ENCODE measurements at regions not wholly inside any gene's neighbourhood (a gene's known extent, or its start where the extent isn't known, plus 50 kb on each side); places are given as distances from the start of the nearest gene placed in this dataset.
"Not testable (repeated sequence)": the region's sequence is repeated elsewhere in the genome, so short reads cannot be mapped to it uniquely, and the experiment has no call there.

DNA sequence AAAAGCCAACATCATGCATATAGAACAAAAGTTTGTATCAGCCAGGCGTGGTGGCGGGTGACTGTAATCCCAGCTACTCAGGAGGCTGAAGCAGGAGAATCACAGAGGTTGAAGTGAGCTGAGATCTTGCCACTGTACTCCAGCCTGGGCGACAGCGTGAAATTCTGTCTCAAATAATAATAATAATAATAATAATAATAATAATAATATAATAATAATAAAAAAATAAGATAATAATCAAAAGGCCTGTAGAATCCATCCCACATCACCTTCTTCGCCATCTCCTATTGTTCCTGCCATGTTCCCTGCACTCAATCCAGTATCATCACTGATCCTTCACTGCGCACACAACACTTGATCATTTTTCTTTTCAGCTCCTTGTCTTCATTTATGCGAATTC, 619.3 kb upstream of the ADARB2 start:
- DNase-seq (ENCODE audit: low read depth in 2 of 2) = no peak

DNA sequence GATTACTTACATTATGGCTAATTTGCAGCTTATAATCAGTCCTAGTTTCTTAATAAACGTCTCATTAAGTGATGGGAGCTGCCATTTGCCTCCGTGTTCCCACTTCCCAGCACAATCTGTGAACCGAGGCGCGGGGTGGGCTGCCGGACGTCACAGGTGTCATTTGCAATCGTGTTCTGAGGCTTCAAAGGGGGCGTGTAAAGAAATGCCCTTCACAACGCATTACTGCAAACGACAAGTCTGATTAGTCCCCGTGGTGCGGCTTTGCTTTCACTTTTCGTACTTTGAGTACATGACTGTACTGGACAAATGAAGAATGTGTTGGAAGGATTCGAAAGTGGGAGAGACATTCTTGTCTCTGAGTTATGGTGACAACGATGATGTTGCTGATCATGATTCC, 614.2 kb upstream of the ADARB2 start:
- DNase-seq (ENCODE audit: low read depth in 2 of 2) = no peak

DNA sequence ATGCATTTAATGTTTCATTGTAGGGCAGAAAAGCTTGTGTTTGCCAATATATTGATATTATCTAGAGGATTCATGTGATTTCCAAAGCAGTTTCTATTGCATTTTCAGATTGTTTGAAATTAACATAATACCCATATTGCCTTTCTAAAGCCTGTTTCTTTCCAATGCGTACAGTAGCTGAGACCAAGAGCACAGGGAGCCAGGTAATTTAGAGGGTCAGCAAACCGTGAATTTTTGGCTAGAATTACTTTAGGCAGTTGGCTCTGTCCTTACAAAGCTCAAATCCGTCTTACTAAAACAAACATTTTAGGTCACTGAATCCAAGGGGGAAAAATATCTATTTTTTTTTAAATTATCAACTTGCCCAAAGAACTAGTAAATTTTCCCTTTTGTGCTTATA, 604.9 kb upstream of the ADARB2 start:
- no peak for DNase-seq (ENCODE audit: low read depth in 2 of 2)

DNA sequence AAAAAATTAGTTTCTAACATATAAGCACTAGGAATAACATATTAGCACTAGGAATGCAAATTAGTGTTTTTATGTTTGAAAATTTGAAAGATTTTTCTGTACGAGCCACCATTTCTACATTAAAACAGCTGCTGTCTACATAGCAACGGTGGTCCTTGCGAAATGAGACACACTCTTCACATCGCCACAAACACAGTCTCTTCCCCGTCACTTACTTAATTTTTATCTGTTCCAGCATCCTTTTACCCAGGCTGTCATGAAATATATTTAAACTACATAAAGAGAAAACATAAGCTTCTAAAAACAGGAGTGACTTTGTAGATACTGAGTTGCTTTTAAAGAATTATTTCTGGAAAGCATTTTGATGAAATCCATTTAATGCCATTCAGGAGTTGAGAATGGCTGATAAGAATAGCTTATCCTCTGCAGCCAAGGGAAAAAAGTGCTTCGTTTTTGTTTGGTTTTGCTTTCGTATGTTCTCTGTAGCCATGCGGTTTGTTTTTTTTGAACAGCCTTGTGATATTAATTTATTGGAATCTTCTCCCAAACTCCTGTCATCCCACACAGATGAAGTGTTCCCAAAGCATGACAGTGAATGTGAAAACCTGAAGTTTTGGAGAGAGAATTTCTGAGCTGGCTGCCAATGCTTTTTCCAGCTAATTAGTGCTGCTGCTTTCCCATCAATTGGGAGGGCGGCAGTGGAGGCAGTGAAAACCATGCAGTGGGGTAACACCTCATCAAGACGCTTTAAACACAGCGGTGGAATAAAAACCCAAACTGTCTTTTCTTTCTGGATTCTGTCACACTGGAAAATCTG, 603.7 kb upstream of the ADARB2 start:
- no peak for DNase-seq (ENCODE audit: low read depth in 2 of 2)

DNA sequence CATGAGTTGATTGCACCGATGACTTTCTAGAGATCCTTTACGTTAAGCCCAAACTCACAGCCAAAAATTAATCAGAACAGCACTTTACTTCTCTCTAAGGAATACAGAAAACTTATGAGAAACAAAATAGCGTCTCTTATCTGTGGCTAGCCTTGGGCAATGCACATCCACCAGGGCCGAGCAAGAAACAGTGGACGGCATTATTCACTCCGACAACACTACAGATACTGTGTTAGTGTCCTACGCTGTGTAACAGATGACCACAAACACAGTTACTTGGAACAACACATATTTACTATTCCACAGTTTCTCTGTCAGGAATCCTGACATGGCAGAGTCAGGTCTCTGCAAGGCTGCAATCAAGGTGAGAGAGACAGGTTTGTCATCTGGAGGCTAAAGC, 598.3 kb upstream of the ADARB2 start:
- no peak for DNase-seq (ENCODE audit: low read depth in 2 of 2)

DNA sequence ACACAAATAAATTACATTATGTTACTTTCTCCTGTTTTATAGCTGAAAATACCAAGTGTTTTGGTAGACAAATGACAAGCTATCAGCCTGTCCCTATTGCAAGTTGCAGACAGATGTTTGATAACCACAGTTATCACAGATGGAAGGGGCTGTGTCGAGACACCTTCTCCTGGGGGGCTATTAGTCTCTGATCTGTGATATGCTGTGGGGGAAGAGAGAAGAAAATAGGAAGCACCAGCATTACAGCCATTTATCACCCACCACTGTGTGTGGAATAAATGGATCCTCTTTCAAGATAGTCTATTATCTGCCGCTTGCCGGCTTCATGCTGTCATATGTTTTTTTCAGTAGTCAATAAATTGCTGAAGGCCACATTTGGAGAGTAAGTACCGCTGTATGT, 597.2 kb upstream of the ADARB2 start:
- no peak for DNase-seq (ENCODE audit: low read depth in 2 of 2)

DNA sequence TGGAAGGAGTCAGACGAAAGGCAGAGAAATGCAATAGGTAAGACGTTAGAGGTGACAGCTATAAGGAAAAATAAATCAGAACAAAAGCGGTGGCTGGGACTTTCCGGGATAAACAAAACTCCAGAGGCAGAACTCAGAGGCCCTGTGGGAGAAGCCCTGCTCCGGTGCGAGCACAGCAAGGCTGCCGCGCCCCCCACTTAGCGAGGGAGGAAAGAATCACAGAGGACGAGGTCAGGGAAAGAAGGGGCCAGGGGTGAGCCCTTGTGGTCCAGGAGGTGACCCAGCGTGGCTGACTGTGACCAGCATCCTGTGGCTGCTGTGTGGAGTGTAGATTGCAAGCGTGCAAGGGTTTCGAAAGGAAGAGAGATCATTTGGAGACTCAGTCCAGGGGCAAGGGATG, 591.8 kb upstream of the ADARB2 start:
- DNase-seq (ENCODE audit: low read depth in 2 of 2) = no peak

DNA sequence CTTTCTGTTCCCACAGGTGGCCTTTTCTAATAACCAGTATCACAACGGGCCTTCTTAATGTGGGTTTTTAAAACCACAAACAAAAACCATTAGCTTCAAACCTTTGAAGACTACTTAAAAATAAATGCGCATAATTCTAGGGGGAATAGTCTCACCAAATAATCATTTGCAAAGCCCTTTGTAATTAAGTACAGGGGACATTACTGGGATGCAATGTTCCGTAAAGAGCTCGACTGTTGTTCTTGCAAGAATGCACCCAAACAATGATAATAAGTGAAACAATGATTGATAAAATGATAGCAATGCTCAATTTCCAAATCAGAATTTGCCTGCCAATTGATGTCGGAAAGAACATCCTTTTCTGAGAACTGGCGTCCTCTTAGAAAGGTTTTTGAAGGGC, 589.1 kb upstream of the ADARB2 start:
- no peak for DNase-seq (ENCODE audit: low read depth in 2 of 2)

DNA sequence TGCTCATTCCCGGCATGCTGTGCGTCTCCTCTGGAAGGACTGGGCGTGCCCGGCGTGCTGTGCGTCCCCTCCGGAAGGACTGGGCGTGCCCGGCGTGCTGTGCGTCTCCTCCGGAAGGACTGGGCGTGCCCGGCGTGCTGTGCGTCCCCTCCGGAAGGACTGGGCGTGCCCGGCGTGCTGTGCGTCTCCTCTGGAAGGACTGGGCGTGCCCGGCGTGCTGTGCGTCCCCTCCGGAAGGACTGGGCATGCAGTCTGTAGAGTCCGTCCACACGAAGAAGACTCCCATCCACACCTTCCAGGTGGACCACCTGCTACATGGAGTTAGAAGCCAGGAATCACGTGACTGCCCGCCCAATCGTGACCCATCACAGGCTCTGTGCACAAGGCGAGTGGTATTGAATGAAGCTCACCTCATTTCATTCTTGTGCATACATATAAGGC, 577.7 kb upstream of the ADARB2 start:
- DNase-seq (ENCODE audit: low read depth in 2 of 2) = not testable (repeated sequence)

DNA sequence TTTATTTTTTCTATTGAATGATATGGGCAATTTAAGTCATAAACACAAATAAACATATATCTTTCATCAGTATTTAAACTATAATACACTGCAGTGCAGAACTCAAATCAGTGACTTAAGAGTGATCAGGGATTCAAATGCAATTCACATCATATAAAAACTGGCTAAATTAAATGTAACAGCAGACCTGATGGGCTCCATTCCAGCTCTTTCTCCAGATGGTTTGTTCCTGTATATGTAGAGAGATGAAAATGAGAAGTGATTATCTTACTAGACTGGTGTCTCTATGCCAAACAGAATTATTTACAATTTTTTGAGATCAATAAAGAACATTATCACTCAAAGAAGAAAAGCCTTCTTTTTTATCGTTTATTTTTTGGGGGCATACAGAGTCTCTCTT, 568.8 kb upstream of the ADARB2 start:
- no peak for DNase-seq (ENCODE audit: low read depth in 2 of 2)

DNA sequence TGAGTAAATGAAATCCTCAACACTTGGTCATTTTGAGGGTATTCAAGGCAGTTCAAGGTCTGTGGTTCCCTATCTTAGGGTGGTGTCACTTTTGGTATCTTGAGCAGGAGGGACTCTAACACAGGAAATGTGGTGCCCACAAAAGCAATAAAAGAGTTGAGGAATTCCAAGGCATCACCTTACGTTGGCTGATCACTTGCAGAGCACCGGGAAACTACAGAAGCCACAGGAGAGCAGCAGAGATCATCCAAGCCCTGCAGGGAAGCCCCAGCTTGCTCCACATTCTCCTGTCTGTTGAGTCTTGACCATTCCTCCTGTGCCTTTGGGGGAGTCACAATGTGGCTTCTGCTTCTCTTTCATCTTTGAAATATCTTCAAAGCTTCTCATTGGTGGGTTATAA, 565.8 kb upstream of the ADARB2 start:
- DNase-seq (ENCODE audit: low read depth in 2 of 2) = no peak

DNA sequence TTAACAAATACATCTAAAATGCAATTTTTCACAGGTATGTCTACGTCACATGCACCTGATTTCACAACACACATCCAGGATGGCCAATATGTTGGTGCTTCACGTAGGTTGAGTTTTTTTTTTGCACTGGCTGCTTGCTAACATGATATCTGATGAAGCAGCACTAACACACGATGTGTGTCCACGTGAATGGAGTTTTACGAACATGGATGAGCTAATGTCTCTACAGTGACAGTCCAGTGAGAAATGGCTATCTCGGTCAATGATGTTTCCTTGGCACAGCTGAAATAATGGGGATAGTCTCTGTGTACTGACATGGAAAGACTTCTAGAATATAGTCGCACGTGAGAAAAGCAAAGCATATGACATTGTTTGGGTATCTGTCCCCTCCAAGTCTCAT, 563.9 kb upstream of the ADARB2 start:
- no peak for DNase-seq (ENCODE audit: low read depth in 2 of 2)

DNA sequence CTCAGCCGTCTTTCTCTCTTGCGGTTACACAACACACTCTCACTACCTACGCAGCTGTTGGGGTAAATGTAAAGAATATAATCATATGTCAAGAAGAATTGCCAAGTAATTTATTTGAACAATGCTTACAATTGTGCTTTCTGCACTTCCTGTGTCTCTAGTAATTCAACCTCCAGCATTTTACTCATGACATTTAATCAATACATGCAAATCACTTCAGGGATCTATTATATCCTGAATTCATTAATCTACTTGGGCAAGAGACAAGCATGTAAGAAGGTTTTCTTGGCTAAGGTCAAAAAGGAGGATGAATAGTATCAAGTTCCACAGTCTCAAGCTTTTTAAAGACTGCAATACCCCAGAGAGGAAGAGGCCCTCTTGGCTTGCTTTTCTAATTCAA, 562.9 kb upstream of the ADARB2 start:
- no peak for DNase-seq (ENCODE audit: low read depth in 2 of 2)

DNA sequence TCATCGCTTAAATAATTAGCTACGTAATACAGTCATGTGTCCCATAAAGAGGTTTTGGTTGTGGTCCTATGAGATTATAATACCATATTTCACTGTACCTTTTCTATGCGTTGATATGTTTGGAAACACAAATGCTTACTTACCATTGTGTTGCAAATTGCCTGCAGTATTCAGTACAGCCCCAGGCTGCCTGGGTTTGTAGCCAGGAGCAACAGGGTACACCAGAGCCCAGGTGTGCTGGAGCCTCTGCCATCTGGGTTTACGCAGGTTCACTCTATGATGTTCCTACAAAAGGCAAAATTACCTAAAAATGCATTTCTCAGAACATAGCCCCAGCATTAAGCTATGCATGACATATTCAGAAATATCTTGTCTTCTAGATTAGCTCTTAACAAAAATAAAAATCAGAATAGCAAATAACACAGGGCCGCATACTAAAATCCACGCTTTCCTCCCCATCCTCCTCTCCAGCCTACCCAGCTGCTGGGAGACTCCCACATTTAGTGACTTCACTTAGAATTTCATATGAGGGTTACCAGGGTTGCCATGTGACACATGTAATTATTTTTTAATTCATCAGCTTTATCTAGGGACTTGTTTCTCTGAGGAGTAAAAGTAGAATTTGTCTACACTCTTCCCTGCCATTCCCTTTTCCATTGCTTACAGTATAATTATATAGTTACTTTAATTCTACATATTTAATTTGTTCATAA, 559.0 kb upstream of the ADARB2 start:
- no peak for DNase-seq (ENCODE audit: low read depth in 2 of 2)

DNA sequence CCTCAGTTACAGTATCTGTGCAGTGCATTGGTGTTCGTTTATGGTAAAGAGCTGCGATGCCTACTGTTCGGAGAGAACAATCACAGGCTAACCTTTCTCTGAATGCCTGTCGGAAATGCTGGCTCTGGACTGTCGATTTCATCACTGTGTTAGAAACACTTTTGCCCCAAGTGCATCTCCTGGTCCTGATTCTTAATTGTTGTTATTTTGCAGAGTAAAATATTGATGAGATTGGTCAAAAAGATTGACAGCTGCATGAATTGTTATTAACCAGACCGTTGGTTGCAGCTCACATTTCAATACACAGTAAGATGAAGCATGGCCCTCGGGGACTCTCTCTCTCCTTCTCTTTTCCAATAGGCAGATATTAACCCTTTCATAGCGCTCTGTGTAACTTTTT, 557.4 kb upstream of the ADARB2 start:
- no peak for DNase-seq (ENCODE audit: low read depth in 2 of 2)

DNA sequence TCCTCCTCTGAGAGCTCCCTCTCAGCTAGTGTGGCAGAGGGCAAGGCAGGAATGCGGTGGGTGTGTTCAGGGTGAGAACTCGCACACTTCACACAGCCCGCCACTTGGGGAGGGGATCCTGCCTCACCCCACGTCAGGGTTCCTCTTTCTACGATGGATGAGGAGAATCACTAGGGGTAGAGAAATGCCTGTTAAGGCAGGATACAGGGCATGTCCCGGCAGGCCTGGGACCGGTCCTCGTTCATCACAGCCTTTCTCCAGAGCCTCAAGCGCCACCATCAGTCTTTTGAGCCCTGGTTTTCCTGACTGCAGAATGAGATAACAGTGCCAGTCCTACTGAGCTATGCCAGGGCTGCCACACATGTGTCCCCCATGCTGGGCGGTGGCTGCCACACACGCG, 546.7 kb upstream of the ADARB2 start:
- no peak for DNase-seq (ENCODE audit: low read depth in 2 of 2)

DNA sequence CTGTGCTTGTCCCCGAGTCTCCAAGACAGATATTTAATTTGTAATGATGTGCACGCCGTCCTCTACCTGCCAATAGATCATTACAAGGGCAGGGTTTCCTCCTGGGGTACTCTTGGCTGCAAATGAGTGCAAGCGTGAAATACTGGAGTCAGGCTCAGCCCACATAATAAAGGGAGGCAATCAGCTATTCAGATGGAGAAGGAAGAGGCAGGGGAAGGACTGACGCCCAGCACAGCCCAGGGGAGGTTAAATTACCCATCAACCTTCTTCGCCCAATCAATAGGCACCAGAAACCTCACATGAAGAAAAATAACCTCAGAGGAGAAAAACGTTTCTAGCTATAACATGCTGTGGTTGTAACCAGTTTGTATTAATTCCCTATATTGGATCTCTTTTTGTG, 544.9 kb upstream of the ADARB2 start:
- DNase-seq (ENCODE audit: low read depth in 2 of 2) = no peak

DNA sequence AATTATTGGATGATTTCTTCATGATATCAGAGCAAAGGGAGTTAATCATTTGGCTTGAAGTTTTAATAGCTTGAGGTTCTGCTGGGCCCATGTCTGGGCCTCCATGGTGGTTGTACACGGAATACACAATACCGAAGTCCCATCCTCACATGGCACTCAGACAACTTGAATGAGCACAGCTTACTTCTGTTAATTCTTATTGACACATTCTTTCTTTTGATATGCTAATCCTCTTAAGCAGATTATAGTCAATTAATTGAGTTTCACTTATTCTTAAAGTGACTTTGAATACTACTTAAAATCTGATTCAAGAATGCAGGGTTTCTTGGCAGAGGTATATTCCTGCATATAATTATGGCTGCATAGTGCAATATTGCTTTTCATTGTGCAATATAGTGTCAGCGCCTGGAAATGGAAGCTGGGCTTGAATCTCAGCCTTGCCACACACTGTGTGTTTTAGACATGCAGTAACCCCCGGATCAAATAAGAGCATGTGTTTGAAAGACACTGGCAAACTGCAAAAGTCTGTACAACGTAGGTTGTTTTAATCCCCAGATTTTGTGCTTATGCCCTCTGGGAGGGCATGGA, 543.5 kb upstream of the ADARB2 start:
- no peak for DNase-seq (ENCODE audit: low read depth in 2 of 2)

DNA sequence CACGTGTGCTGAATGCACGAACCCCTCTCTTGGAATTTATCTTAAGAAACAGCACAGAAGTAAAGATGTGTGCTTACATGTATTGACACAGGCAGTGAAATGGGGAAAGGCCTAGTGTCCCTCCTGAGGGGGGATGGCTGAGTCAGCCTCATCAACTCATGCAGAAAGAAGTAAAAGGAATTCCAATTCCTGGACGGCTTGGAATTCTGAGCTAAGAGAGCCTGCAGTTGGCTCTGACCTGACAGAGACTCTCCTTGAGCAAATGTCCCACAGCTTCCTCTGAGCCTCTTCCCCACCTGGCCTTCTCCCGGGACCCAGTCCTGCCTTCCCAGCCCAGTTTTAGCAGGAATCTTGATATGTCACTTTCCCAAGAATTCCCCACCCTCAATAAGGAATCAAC, 542.4 kb upstream of the ADARB2 start:
- no peak for DNase-seq (ENCODE audit: low read depth in 2 of 2)

DNA sequence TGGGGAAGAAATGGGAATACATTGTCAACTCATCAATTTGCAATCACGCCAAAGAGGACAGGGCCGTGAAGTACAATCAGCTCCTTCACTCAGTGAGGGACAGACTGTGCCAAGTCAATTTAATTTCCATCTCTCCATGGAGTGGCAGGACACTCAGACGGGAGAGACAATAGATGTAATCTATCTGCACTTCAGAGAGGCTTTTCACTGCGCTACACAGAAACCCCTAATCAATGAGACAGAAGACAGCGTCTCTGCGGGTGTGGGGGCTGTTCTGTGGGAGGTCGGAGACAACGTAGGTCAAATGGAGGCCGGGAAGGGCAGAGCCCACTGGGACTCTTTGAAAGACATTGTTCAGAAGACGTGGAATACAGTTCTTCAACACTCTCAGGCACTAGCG, 541.0 kb upstream of the ADARB2 start:
- no peak for DNase-seq (ENCODE audit: low read depth in 2 of 2)

DNA sequence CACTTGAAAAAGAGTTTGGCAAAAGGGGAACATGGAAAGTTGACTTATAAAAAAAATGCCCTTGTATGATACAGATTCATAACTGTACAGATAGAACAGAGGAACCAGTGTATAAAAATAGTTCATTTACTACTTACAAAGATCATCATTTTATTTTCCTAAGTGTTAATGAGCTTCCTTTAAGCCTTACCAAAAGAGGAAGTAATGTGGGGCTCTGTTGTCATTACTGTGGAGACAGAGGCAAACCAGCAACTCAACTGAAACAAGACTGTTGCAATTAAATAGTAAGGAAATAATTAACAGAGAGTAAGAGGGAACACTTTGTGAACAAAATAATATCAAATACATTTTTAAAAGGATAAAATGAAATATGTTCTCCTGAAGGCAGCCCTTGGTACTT, 526.2 kb upstream of the ADARB2 start:
- DNase-seq (ENCODE audit: low read depth in 2 of 2) = no peak

DNA sequence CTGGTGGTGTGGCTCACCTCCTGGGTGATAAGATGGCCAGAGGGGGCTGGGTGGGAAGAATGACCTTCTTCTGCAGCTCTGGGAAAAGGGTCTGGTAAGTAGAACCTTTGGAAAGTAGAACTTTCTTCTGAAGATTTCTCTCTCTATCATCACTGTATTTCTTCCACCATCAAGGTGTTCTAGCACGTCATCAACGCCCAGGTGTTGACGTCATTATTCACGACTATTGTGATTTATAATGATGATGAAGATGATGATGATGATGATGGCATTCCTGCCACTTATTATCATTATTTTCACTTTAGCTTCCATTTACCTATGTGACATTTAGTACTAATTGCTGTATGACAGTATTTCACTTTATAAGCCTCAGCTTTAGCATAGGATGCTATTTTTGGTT, 525.6 kb upstream of the ADARB2 start:
- DNase-seq (ENCODE audit: low read depth in 2 of 2) = no peak

DNA sequence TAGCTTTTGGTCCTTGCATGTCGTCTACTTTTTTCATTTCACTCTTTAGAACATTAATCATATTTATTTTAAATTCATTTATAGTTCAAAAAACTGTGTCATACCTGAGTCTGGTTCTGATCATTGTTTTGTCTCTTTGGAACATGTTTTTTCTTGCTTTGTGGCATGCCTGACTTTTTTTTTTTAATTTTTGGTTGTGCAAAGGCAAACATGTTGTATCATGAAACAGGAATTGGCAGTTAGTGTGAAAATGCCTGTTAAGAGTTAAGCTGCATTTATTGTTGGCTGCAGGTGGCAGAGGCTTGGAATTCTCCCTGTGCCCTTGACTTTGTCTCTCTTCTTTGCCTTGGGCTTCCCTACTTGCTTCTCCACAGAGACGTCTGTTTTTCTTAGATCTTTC, 525.0 kb upstream of the ADARB2 start:
- no peak for DNase-seq (ENCODE audit: low read depth in 2 of 2)

Data from stimulated activated CD8-positive, alpha-beta memory T cell treated with anti-CD3 and anti-CD28 coated beads, Interleukin-2, amount 100 ng/mL, for 1 hour (primary cell).